Activated CD8-positive, alpha-beta memory T cell treated with anti-CD3 and anti-CD28 coated beads, Interleukin-2, amount 10 ng/mL, durations not matched to agents 7 days and 5 days (primary cell): ENCODE measurements at regions not wholly inside any gene's neighbourhood (a gene's known extent, or its start where the extent isn't known, plus 50 kb on each side); places are given as distances from the start of the nearest gene placed in this dataset.

Experiments
- ATAC-seq: fragments of 150-1000 bp; cut with Tn5 transposase; one replicate; pipeline ENCODE4 v1.10.0; 2021; ENCODE audit warnings: moderate library complexity
- CTCF ChIA-PET: fragments of 350-600 bp; sonication (Branson Sonifier 250); formaldehyde crosslinking; loops from one replicate; lab custom pipeline; 2021; ENCODE audit warnings: antibody characterized with exemption; lab: Charles Lee
- DNase-seq: peaks from one replicate; pipeline ENCODE4 v3.0.0-alpha.2; 2020
- H3K27ac Mint-ChIP-seq: one replicate; pipeline ENCODE4 v1.8.0; 2021; ENCODE audit warnings: mild to moderate bottlenecking, mixed read lengths
- H3K27me3 Mint-ChIP-seq: one replicate; pipeline ENCODE4 v1.8.0; 2021; ENCODE audit warnings: mixed read lengths
- H3K36me3 Mint-ChIP-seq: one replicate; pipeline ENCODE4 v1.8.0; 2021; ENCODE audit warnings: mild to moderate bottlenecking, mixed read lengths
- H3K4me1 Mint-ChIP-seq: one replicate; pipeline ENCODE4 v1.8.0; 2021; ENCODE audit warnings: mixed read lengths
- H3K4me3 Mint-ChIP-seq: one replicate; pipeline ENCODE4 v1.8.0; 2021; ENCODE audit warnings: mild to moderate bottlenecking, moderate library complexity, mixed read lengths
- H3K9me3 Mint-ChIP-seq: one replicate; pipeline ENCODE4 v1.8.0; 2022; ENCODE audit warnings: low read depth, mixed read lengths

- no peaks in the 10 kb centered on the region for H3K27me3 Mint-ChIP-seq
These were observed 401.7 kb downstream of the OMA1 start for GRCh38 chr1:58144698-58145270.

GRCh38 chr1:58143972-58144697, 402.4 kb downstream of the OMA1 start:
- H3K27me3 Mint-ChIP-seq: no peaks in the 10 kb centered on the region
- no peaks in the 10 kb centered on the region for H3K4me1 Mint-ChIP-seq
- CTCF ChIA-PET: no interaction called here
- DNase-seq: no peak
- no peak for ATAC-seq
- H3K36me3 Mint-ChIP-seq: no peaks in the 10 kb centered on the region
- H3K4me3 Mint-ChIP-seq: no peak overlapping the region
- H3K9me3 Mint-ChIP-seq: peaks cover 6% of the 10 kb centered on the region
- no peak overlapping the region for H3K27ac Mint-ChIP-seq

More at GRCh38 chr1:58144698-58145270, 401.7 kb downstream of the OMA1 start:
- DNase-seq (no peak), ATAC-seq (no peak)
- H3K27ac Mint-ChIP-seq: no peak overlapping the region
- H3K9me3 Mint-ChIP-seq: peaks cover 4% of the 10 kb centered on the region
- H3K4me3 Mint-ChIP-seq: no peak overlapping the region
- CTCF ChIA-PET: no interaction called here
- no peaks in the 10 kb centered on the region for H3K36me3 Mint-ChIP-seq
- H3K4me1 Mint-ChIP-seq: no peaks in the 10 kb centered on the region

- no peak for DNase-seq
- H3K27me3 Mint-ChIP-seq: no peaks in the 10 kb centered on the region
- no peak overlapping the region for H3K27ac Mint-ChIP-seq
- no peaks in the 10 kb centered on the region for H3K36me3 Mint-ChIP-seq
- no peak for ATAC-seq
- no peak overlapping the region for H3K4me3 Mint-ChIP-seq
- H3K4me1 Mint-ChIP-seq: no peaks in the 10 kb centered on the region
- CTCF ChIA-PET: no interaction called here
- H3K9me3 Mint-ChIP-seq: peaks cover 7% of the 10 kb centered on the region
These were observed 410.1 kb downstream of the OMA1 start for GRCh38 chr1:58136387-58136786.

- ATAC-seq: no peak
- CTCF ChIA-PET: no interaction called here
- Mint-ChIP-seq H3K36me3 (no peaks in the 10 kb centered on the region), H3K4me1 (no peaks in the 10 kb centered on the region), H3K27me3 (no peaks in the 10 kb centered on the region), H3K27ac (no peak overlapping the region), H3K9me3 (peaks cover 6% of the 10 kb centered on the region), H3K4me3 (no peak overlapping the region)
- DNase-seq: no peak
These were observed 410.7 kb downstream of the OMA1 start for GRCh38 chr1:58135821-58136321.

GRCh38 chr1:58133562-58133961, 413.0 kb downstream of the OMA1 start:
- CTCF ChIA-PET: no interaction called here
- Mint-ChIP-seq H3K4me3 (no peak overlapping the region), H3K36me3 (no peaks in the 10 kb centered on the region), H3K4me1 (no peaks in the 10 kb centered on the region), H3K27me3 (no peaks in the 10 kb centered on the region), H3K9me3 (peaks cover 3% of the 10 kb centered on the region), H3K27ac (no peak overlapping the region)
- ATAC-seq (no peak), DNase-seq (no peak)

- DNase-seq (no peak), ATAC-seq (no peak)
- Mint-ChIP-seq H3K27ac (no peak overlapping the region), H3K36me3 (no peaks in the 10 kb centered on the region), H3K4me3 (no peak overlapping the region), H3K4me1 (peaks cover 4% of the 10 kb centered on the region), H3K27me3 (no peaks in the 10 kb centered on the region), H3K9me3 (no peaks in the 10 kb centered on the region)
- CTCF ChIA-PET: no interaction called here
These were observed 423.5 kb downstream of the OMA1 start for GRCh38 chr1:58123051-58123450.

GRCh38 chr1:58119971-58120370, 426.6 kb downstream of the OMA1 start:
- DNase-seq (no peak), ATAC-seq (no peak)
- CTCF ChIA-PET: no interaction called here
- Mint-ChIP-seq H3K27me3 (no peaks in the 10 kb centered on the region), H3K36me3 (no peaks in the 10 kb centered on the region), H3K27ac (no peak overlapping the region), H3K9me3 (no peaks in the 10 kb centered on the region), H3K4me1 (peaks cover 4% of the 10 kb centered on the region), H3K4me3 (no peak overlapping the region)

GRCh38 chr1:58116284-58116683, 430.2 kb downstream of the OMA1 start:
- peaks cover 4% of the 10 kb centered on the region for H3K4me1 Mint-ChIP-seq
- no peak overlapping the region for H3K4me3 Mint-ChIP-seq
- CTCF ChIA-PET: no interaction called here
- no peaks in the 10 kb centered on the region for H3K27me3 Mint-ChIP-seq
- no peak for DNase-seq
- no peak for ATAC-seq
- no peaks in the 10 kb centered on the region for H3K36me3 Mint-ChIP-seq
- no peaks in the 10 kb centered on the region for H3K9me3 Mint-ChIP-seq
- no peak overlapping the region for H3K27ac Mint-ChIP-seq

GRCh38 chr1:58109646-58110200, 436.8 kb downstream of the OMA1 start:
- CTCF ChIA-PET: no interaction called here
- no peaks in the 10 kb centered on the region for H3K27me3 Mint-ChIP-seq
- no peaks in the 10 kb centered on the region for H3K4me1 Mint-ChIP-seq
- no peak overlapping the region for H3K4me3 Mint-ChIP-seq
- no peaks in the 10 kb centered on the region for H3K36me3 Mint-ChIP-seq
- no peak overlapping the region for H3K27ac Mint-ChIP-seq
- ATAC-seq (no peak), DNase-seq (no peak)
- H3K9me3 Mint-ChIP-seq: no peaks in the 10 kb centered on the region

- H3K4me1 Mint-ChIP-seq: no peaks in the 10 kb centered on the region
- CTCF ChIA-PET: no interaction called here
- DNase-seq (no peak), ATAC-seq (no peak)
- no peaks in the 10 kb centered on the region for H3K27me3 Mint-ChIP-seq
- H3K4me3 Mint-ChIP-seq: no peak overlapping the region
- H3K27ac Mint-ChIP-seq: no peak overlapping the region
- no peaks in the 10 kb centered on the region for H3K36me3 Mint-ChIP-seq
- H3K9me3 Mint-ChIP-seq: no peaks in the 10 kb centered on the region
These were observed 437.7 kb downstream of the OMA1 start for GRCh38 chr1:58108783-58109182.

- Mint-ChIP-seq H3K27me3 (no peaks in the 10 kb centered on the region), H3K27ac (no peak overlapping the region), H3K4me1 (no peaks in the 10 kb centered on the region), H3K9me3 (no peaks in the 10 kb centered on the region), H3K4me3 (no peak overlapping the region), H3K36me3 (no peaks in the 10 kb centered on the region)
- ATAC-seq: no peak
- DNase-seq: no peak
- CTCF ChIA-PET: no interaction called here
These were observed 438.6 kb downstream of the OMA1 start for GRCh38 chr1:58107943-58108342.

- no peaks in the 10 kb centered on the region for H3K4me1 Mint-ChIP-seq
- no peak overlapping the region for H3K27ac Mint-ChIP-seq
- H3K9me3 Mint-ChIP-seq: no peaks in the 10 kb centered on the region
- H3K27me3 Mint-ChIP-seq: no peaks in the 10 kb centered on the region
- ATAC-seq (no peak), DNase-seq (no peak)
- no peaks in the 10 kb centered on the region for H3K36me3 Mint-ChIP-seq
- CTCF ChIA-PET: no interaction called here
- no peak overlapping the region for H3K4me3 Mint-ChIP-seq
These were observed 441.6 kb downstream of the OMA1 start for GRCh38 chr1:58104960-58105359.

GRCh38 chr1:58096714-58097113, 449.8 kb downstream of the OMA1 start:
- H3K4me1 Mint-ChIP-seq: no peaks in the 10 kb centered on the region
- no peaks in the 10 kb centered on the region for H3K9me3 Mint-ChIP-seq
- no peak overlapping the region for H3K4me3 Mint-ChIP-seq
- H3K27me3 Mint-ChIP-seq: no peaks in the 10 kb centered on the region
- CTCF ChIA-PET: no interaction called here
- H3K27ac Mint-ChIP-seq: no peak overlapping the region
- H3K36me3 Mint-ChIP-seq: no peaks in the 10 kb centered on the region
- DNase-seq (no peak), ATAC-seq (no peak)

- no peaks in the 10 kb centered on the region for H3K27me3 Mint-ChIP-seq
- ATAC-seq (no peak), DNase-seq (no peak)
- no peak overlapping the region for H3K27ac Mint-ChIP-seq
- no peak overlapping the region for H3K4me3 Mint-ChIP-seq
- no peaks in the 10 kb centered on the region for H3K4me1 Mint-ChIP-seq
- no peaks in the 10 kb centered on the region for H3K9me3 Mint-ChIP-seq
- H3K36me3 Mint-ChIP-seq: no peaks in the 10 kb centered on the region
- CTCF ChIA-PET: no interaction called here
These were observed 451.3 kb downstream of the OMA1 start for GRCh38 chr1:58095183-58095582.
